SHP77 treated with DMSO at 0.1 percent for 48 hours (cell line): ENCODE measurements at regions not wholly inside any gene's neighbourhood (a gene's known extent, or its start where the extent isn't known, plus 50 kb on each side); places are given as distances from the start of the nearest gene placed in this dataset.
"Not testable (repeated sequence)": the region's sequence is repeated elsewhere in the genome, so short reads cannot be mapped to it uniquely, and the experiment has no call there.

Source experiments
- DNase-seq: peaks from one replicate; lab custom pipeline; 2025; lab: John Stamatoyannopoulos, UW

GRCh38 chr22:26972915-26973314, 315.5 kb downstream of the MIAT start:
- DNase-seq: not testable (repeated sequence)

DNA sequence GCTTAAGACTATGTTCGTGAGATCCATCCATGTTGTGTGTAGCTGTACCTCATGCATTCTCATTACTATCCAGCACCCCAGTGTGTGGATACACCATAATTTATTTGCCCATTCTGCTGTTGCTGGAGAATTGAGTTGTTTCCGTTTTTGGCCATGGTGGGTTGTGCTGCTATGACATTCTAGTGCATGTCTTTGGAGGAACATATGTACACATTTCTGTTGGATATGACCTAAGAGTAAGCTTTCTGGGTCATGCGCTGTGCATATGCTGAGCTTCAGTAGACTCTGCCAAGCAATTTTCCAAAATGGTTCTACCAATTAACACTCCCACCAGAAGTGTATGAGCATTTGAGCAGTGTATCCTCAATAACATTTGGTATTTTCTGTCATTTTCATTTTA, 316.6 kb downstream of the MIAT start:
- no peak for DNase-seq

DNA sequence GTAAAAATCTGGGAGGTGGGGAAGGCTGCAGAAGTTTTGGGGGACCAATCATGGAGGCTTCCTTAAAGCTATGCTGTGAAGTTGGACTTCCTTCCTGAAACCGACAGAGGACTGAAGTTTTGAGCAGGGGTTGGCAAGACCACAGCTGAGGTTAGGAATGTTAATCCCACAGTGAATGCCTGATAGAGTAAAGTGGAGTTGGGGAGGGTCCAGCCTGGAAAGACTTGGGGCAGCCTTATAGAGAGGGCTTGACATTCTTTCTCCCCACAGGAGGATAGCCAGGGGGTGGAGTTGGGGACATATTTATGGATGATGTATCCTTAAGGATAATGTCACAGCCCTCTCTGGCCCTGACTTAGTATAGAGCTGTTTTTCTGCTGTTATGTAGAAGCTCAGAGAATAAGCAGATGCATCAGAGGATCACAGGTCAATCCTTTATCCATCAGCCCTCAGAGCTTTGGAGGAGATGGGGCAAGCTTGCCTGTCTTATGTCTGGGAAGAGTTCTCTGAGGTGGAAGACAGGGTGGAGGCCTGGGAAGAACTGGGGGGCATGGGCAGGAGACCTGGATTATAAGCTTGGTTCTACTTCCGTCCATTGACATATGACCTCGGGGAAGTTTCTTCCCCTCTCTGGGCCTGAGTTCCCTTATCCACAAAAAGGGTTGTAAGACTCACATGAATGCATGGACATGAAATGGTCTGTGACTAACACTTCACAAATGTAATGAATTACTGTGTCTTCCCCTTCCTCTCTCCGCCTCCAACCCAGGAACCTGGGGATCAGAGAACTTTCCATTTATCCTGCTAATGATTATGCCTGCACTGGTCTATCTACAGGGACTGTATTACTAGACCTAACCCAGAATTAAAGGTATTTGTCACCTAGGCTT, 317.8 kb downstream of the MIAT start:
- DNase-seq: no peak

GRCh38 chr22:26975865-26976264, 318.5 kb downstream of the MIAT start:
- no peak for DNase-seq

- no peak for DNase-seq
Measured at GRCh38 chr22:26977741-26978376, 320.5 kb downstream of the MIAT start.

DNA sequence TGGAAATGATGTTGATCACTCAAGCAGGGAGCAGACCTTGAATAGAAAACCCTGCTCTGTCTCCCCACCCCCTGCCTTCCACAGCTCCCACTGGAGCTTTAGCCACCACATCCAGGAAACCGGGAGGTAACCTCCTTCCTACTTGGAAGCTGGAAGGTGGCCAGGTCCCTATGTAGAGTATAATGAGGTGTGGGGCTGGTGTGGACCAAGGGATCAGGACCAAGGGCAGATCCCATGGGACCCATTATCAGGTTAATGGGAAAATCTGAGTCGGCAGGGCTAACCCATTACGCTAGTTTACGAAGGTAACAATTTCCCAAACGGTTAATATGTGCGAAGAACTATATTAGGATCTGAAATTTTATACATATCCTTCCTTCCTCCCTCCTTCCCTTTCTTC, 321.9 kb downstream of the MIAT start:
- DNase-seq: no peak

DNA sequence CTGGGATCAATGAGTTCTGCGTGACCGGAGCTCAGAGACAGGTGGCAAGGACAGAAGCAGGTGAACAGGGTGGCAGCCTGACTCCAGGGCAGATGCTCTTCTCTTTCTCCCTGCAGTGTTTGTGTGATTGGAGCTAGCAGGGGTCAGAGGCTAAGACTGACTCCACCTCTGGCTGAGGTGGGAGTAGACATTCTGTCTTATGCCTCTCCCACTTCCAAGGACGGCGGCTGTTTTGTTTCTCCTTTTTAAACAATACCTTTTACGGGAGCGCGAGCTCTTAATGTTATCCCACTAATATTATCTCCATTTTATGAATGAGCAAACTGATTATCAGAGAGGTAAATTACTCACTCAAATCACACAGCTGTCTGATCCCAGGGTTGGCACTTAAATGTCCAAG, 323.7 kb downstream of the MIAT start:
- no peak for DNase-seq

DNA sequence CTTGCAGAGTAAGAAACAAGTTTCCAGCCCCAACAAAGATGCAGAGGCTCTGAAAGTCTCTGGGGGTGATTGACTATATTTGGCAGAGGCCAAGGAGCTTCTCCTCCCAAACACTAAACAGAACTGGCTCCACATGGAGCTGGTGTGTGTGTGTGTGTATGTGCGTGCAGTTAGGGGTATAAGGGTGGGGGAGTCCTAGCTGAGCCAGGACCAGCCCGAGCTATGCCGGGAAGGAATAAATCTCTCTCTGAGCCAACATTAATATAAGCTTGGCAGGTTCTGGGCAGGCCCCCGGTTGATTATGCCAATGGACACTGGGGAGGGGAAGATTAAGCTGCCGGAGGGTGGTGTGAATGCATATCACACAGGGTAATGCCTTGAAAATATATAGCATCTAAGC, 324.2 kb downstream of the MIAT start:
- no peak for DNase-seq

DNA sequence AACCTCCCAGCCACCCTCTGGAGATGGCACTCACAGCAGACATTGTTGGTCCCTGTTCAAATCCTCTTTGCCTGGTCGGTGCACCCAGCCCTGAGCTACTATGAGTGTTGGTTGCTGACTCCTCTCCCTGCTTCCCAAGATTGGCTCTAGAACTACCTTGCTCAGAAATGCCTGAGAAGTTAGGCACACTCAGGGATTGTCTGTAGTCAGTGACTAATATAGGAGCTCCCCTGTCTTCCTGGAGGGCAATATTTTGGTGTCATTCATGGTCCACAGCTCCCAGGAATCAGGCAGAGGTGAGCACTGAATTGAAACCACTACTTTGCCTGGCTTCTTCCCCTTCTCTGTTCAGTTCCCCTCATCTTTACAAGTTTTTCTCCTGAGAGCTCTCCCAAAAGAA, 325.9 kb downstream of the MIAT start:
- DNase-seq: no peak

- no peak for DNase-seq
Measured at GRCh38 chr22:26985206-26985605, 327.8 kb downstream of the MIAT start.

- DNase-seq: no peak
Measured at GRCh38 chr22:26985931-26986782, 328.8 kb downstream of the MIAT start.

- DNase-seq: no peak
Measured at GRCh38 chr22:26986884-26987283, 329.5 kb downstream of the MIAT start.

DNA sequence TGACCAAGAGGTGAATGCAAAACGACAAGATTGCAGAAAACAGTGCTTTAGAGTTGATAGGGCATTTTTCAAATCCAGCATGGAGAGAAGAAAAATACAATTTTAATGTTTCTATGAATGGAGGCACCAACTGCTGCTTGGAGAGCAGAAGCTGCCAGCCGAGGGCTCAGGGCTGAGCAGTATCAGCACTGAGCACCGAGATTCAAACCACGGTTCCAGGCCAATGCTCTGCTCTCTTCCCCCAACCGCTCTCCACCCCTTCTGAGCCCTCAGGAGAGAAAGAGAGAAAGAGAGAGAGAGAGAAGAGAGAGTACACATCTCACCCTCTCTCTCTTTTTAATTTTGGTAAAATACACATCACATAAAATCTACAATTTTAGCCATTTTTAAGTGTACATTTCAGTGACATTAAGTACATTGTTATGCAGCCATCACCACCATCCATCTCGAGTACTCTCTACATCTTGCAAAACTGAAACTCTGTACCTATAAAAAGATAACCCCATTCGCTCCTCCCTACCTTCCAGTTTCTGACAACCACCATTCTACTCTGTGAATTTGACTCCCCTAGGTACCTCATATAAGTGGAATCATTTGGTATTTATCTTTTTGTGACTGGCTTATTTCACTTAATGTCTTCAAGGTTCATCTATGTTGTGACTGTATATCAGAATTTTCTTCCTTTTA, 333.3 kb downstream of the MIAT start:
- no peak for DNase-seq

GRCh38 chr22:26992556-26992955, 335.2 kb downstream of the MIAT start:
- DNase-seq: no peak

GRCh38 chr22:26993886-26994285, 336.5 kb downstream of the MIAT start:
- no peak for DNase-seq

DNA sequence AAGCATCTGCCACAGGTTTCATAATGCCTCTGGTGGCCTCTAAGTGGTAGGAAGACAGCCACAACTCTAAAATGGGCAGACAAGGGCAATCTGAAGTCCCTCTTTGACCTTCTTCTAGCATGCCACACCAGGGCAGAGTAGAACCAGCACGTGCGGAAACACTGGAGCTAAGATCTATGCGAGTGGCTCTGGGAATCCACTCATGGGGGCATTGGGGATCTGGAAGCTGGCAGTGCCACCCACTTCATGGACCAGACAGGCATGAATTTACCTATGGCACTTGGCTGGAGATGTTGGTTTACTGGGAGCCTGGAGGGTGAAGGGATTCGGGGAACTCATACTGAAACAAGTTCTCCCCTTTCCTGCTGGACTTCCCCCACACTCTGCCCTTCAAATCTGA, 337.4 kb downstream of the MIAT start:
- DNase-seq: no peak

GRCh38 chr22:26995235-26995634, 337.8 kb downstream of the MIAT start:
- no peak for DNase-seq

GRCh38 chr22:26996154-26996553, 338.8 kb downstream of the MIAT start:
- no peak for DNase-seq

GRCh38 chr22:26998129-26998528, 340.7 kb downstream of the MIAT start:
- DNase-seq: no peak

- DNase-seq: no peak
Measured at GRCh38 chr22:26998716-26999115, 341.3 kb downstream of the MIAT start.

- DNase-seq: no peak
Measured at GRCh38 chr22:27003297-27003696, 345.9 kb downstream of the MIAT start.

GRCh38 chr22:27004434-27004833, 347.0 kb downstream of the MIAT start:
- no peak for DNase-seq
